WTC11 (cell line): ENCODE measurements at regions not wholly inside any gene's neighbourhood (a gene's known extent, or its start where the extent isn't known, plus 50 kb on each side); places are given as distances from the start of the nearest gene placed in this dataset.

Source experiments
- ATAC-seq: fragments of 200-7000 bp; cut with Tn5 transposase; 2 replicates; pipeline ENCODE4 v1.10.0; 2021; ENCODE audit warnings: mild to moderate bottlenecking, moderate library complexity
- CTCF ChIA-PET: fragments of 300-600 bp; sonication (Branson Sonifier 250); formaldehyde crosslinking; loops from one replicate; lab custom pipeline; 2021; ENCODE audit warnings: antibody characterized with exemption; lab: Charles Lee
- POLR2A ChIA-PET: fragments of 350-600 bp; sonication (Branson Sonifier 250); formaldehyde crosslinking; loops from one replicate; lab custom pipeline; 2021; ENCODE audit warnings: antibody characterized with exemption; lab: Charles Lee
- DNase-seq: peaks from one replicate; pipeline ENCODE4 v3.0.0; 2021; ENCODE audit warnings: low spot score
- H3K27ac Mint-ChIP-seq: 2 replicates; pipeline ENCODE4 v1.8.0; 2021; ENCODE audit warnings: mixed read lengths
- H3K27me3 Mint-ChIP-seq: 2 replicates; pipeline ENCODE4 v1.8.0; 2021; ENCODE audit warnings: low read depth, mild to moderate bottlenecking, moderate library complexity, mixed read lengths
- H3K36me3 Mint-ChIP-seq: 2 replicates; pipeline ENCODE4 v1.8.0; 2021; ENCODE audit warnings: mixed read lengths
- H3K4me1 Mint-ChIP-seq: 2 replicates; pipeline ENCODE4 v1.8.0; 2022; ENCODE audit warnings: mixed read lengths
- H3K4me3 Mint-ChIP-seq: 2 replicates; pipeline ENCODE4 v1.8.0; 2021; ENCODE audit warnings: mild to moderate bottlenecking, moderate library complexity, mixed read lengths
- H3K9me3 Mint-ChIP-seq: 2 replicates; pipeline ENCODE4 v1.8.0; 2021; ENCODE audit warnings: mixed read lengths
- CREB1 ChIP-seq: sonication (generic); formaldehyde crosslinking; IDR thresholded peaks from 2 replicates; pipeline ENCODE4 v1.8.0; 2023; ENCODE audit warnings: mild to moderate bottlenecking, missing genetic modification reagents
- ELF4 ChIP-seq: sonication (generic); formaldehyde crosslinking; IDR thresholded peaks from 2 replicates; pipeline ENCODE4 v1.8.1; 2022; ENCODE audit warnings: low read depth, mild to moderate bottlenecking, moderate library complexity, missing genetic modification reagents
- GABPB1 ChIP-seq: sonication (generic); formaldehyde crosslinking; IDR thresholded peaks from 2 replicates; pipeline ENCODE4 v1.8.1; 2023; ENCODE audit warnings: mild to moderate bottlenecking, missing genetic modification reagents
- IRF2 ChIP-seq: sonication (generic); formaldehyde crosslinking; IDR thresholded peaks from 2 replicates; pipeline ENCODE4 v1.8.0; 2022; ENCODE audit warnings: low read depth, missing genetic modification reagents, borderline replicate concordance
- JAZF1 ChIP-seq: fragments of 250-450 bp; sonication (Bioruptor Pico); IDR thresholded peaks from 2 replicates; pipeline ENCODE4 v1.9.0; 2021; ENCODE audit warnings: moderate library complexity, mild to moderate bottlenecking, inconsistent platforms
- JUN ChIP-seq: sonication (generic); formaldehyde crosslinking; IDR thresholded peaks from 2 replicates; pipeline ENCODE4 v1.8.0; 2023; ENCODE audit warnings: mild to moderate bottlenecking, missing genetic modification reagents
- NFATC4 ChIP-seq: fragments of 250-450 bp; sonication (Bioruptor Pico); IDR thresholded peaks from 2 replicates; pipeline ENCODE4 v1.9.0; 2021; ENCODE audit warnings: mild to moderate bottlenecking
- NFE2L1 ChIP-seq: sonication (generic); formaldehyde crosslinking; IDR thresholded peaks from 2 replicates; pipeline ENCODE4 v1.8.1; 2023; ENCODE audit warnings: missing genetic modification reagents
- PRRX2 ChIP-seq: fragments of 250-450 bp; sonication (Bioruptor Pico); IDR thresholded peaks from 2 replicates; pipeline ENCODE4 v1.8.0; 2021; ENCODE audit warnings: mild to moderate bottlenecking
- SMAD3 ChIP-seq: sonication (generic); formaldehyde crosslinking; IDR thresholded peaks from 2 replicates; pipeline ENCODE4 v1.8.0; 2022; ENCODE audit warnings: missing genetic modification reagents, mild to moderate bottlenecking, borderline replicate concordance
- SMAD4 ChIP-seq: sonication (generic); formaldehyde crosslinking; IDR thresholded peaks from 2 replicates; pipeline ENCODE4 v1.8.0; 2022; ENCODE audit warnings: mild to moderate bottlenecking, missing genetic modification reagents
- SOX15 ChIP-seq: fragments of 250-450 bp; sonication (Bioruptor Pico); IDR thresholded peaks from 2 replicates; pipeline ENCODE4 v1.9.0; 2021; ENCODE audit warnings: mild to moderate bottlenecking
- TEAD1 ChIP-seq: sonication (generic); formaldehyde crosslinking; IDR thresholded peaks from 2 replicates; pipeline ENCODE4 v1.8.0; 2022; ENCODE audit warnings: mild to moderate bottlenecking, missing genetic modification reagents
- ZNF121 ChIP-seq: sonication (generic); formaldehyde crosslinking; IDR thresholded peaks from 2 replicates; pipeline ENCODE4 v1.8.0; 2023; ENCODE audit warnings: missing genetic modification reagents
- ZNF396 ChIP-seq: fragments of 250-450 bp; sonication (Bioruptor Pico); IDR thresholded peaks from 2 replicates; pipeline ENCODE4 v1.8.0; 2021; ENCODE audit warnings: mild to moderate bottlenecking, moderate library complexity, borderline replicate concordance
- TF ChIP-seq, protein P1 (sequence below): sonication (generic); formaldehyde crosslinking; conservative IDR thresholded peaks from 2 replicates; pipeline ENCODE4 v1.8.1; 2022; ENCODE audit warnings: mild to moderate bottlenecking, missing genetic modification reagents
- TF ChIP-seq, protein P2 (sequence below): sonication (generic); formaldehyde crosslinking; IDR thresholded peaks from 2 replicates; pipeline ENCODE4 v1.8.1; 2023; ENCODE audit warnings: mild to moderate bottlenecking, moderate library complexity, missing genetic modification reagents
- TF ChIP-seq, protein P3 (sequence below): sonication (generic); formaldehyde crosslinking; IDR thresholded peaks from 2 replicates; pipeline ENCODE4 v1.8.1; 2023; ENCODE audit warnings: mild to moderate bottlenecking, missing genetic modification reagents, borderline replicate concordance
- TF ChIP-seq, protein P4 (sequence below): sonication (generic); formaldehyde crosslinking; IDR thresholded peaks from 2 replicates; pipeline ENCODE4 v1.8.1; 2023; ENCODE audit warnings: mild to moderate bottlenecking, missing genetic modification reagents, moderate library complexity
- TF ChIP-seq, protein P5 (sequence below): sonication (generic); formaldehyde crosslinking; IDR thresholded peaks from 2 replicates; pipeline ENCODE4 v1.8.1; 2023; ENCODE audit warnings: mild to moderate bottlenecking, missing genetic modification reagents
- TF ChIP-seq, protein P6 (sequence below): sonication (generic); formaldehyde crosslinking; IDR thresholded peaks from 2 replicates; pipeline ENCODE4 v1.8.0; 2023; ENCODE audit warnings: missing genetic modification reagents, mild to moderate bottlenecking, borderline replicate concordance

DNA sequence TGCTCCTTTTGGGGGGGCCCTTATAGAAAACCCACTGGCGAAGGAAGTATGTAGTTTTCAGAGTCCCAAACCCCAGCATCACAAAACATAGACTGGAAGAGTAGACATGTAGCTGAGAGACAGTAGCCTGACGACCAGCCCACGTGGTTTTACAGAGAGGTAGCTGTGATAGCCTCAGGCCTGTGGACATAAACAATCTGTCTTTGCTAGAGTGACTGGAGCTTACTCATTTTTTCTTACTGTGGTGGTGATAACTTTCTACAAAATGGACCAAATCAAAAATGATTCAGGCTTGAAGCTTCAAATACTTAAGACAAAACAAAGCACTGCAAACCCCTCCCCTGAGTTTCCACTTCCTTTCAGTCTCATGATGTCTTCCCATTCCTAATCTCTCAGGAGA lies 497.0 kb downstream of the RWDD3 start:
- Mint-ChIP-seq H3K27me3 (no peaks in the 10 kb centered on the region), H3K27ac (no peak overlapping the region), H3K4me1 (no peaks in the 10 kb centered on the region), H3K4me3 (no peak overlapping the region), H3K9me3 (peaks cover 18% of the 10 kb centered on the region), H3K36me3 (no peaks in the 10 kb centered on the region)
- CTCF ChIA-PET = no interaction called here
- DNase-seq (no peak), ATAC-seq (no peak)
- POLR2A ChIA-PET = no interaction called here
- TF ChIP-seq, protein P1, sequence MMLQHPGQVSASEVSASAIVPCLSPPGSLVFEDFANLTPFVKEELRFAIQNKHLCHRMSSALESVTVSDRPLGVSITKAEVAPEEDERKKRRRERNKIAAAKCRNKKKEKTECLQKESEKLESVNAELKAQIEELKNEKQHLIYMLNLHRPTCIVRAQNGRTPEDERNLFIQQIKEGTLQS (CRISPR knock-in tag) = no peak
- no peak for TF ChIP-seq GABPB1 (CRISPR knock-in tag)
- TF ChIP-seq JAZF1 (CRISPR knock-in tag) = no peak

DNA sequence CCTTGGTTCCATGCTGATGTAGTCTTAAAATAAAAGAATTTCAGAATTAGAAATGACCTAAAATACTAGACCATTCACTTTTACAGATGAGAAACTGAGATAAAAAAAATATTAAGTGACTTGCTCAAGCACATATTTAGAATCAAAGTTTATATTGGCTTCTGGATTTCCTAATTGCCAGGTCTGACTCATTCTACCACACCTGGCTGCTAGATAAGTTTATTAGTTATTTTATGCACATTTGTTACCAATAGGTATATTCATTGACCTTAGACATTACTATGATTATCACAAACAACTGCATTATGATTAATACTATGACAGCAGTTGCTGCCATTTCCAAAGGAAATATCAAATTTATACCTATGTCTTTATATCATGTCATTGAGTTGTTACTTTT lies 497.5 kb downstream of the RWDD3 start:
- ChIA-PET CTCF (no interaction called here), POLR2A (no interaction called here)
- H3K9me3 Mint-ChIP-seq = peaks cover 20% of the 10 kb centered on the region
- no peak overlapping the region for H3K4me3 Mint-ChIP-seq
- ATAC-seq = no peak
- TF ChIP-seq TEAD1 (CRISPR knock-in tag) (no peak), ZNF396 (CRISPR knock-in tag) (no peak), SMAD3 (no peak), JUN (CRISPR knock-in tag) (no peak), SOX15 (CRISPR knock-in tag) (no peak)
- TF ChIP-seq, protein P2, sequence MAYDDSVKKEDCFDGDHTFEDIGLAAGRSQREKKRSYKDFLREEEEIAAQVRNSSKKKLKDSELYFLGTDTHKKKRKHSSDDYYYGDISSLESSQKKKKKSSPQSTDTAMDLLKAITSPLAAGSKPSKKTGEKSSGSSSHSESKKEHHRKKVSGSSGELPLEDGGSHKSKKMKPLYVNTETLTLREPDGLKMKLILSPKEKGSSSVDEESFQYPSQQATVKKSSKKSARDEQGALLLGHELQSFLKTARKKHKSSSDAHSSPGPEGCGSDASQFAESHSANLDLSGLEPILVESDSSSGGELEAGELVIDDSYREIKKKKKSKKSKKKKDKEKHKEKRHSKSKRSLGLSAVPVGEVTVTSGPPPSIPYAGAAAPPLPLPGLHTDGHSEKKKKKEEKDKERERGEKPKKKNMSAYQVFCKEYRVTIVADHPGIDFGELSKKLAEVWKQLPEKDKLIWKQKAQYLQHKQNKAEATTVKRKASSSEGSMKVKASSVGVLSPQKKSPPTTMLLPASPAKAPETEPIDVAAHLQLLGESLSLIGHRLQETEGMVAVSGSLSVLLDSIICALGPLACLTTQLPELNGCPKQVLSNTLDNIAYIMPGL = no peak
- TF ChIP-seq, protein P3, sequence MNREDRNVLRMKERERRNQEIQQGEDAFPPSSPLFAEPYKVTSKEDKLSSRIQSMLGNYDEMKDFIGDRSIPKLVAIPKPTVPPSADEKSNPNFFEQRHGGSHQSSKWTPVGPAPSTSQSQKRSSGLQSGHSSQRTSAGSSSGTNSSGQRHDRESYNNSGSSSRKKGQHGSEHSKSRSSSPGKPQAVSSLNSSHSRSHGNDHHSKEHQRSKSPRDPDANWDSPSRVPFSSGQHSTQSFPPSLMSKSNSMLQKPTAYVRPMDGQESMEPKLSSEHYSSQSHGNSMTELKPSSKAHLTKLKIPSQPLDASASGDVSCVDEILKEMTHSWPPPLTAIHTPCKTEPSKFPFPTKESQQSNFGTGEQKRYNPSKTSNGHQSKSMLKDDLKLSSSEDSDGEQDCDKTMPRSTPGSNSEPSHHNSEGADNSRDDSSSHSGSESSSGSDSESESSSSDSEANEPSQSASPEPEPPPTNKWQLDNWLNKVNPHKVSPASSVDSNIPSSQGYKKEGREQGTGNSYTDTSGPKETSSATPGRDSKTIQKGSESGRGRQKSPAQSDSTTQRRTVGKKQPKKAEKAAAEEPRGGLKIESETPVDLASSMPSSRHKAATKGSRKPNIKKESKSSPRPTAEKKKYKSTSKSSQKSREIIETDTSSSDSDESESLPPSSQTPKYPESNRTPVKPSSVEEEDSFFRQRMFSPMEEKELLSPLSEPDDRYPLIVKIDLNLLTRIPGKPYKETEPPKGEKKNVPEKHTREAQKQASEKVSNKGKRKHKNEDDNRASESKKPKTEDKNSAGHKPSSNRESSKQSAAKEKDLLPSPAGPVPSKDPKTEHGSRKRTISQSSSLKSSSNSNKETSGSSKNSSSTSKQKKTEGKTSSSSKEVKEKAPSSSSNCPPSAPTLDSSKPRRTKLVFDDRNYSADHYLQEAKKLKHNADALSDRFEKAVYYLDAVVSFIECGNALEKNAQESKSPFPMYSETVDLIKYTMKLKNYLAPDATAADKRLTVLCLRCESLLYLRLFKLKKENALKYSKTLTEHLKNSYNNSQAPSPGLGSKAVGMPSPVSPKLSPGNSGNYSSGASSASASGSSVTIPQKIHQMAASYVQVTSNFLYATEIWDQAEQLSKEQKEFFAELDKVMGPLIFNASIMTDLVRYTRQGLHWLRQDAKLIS (CRISPR knock-in tag) = no peak
- no peak overlapping the region for H3K27ac Mint-ChIP-seq
- DNase-seq = no peak
- H3K4me1 Mint-ChIP-seq = no peaks in the 10 kb centered on the region
- H3K27me3 Mint-ChIP-seq = no peaks in the 10 kb centered on the region
- no peaks in the 10 kb centered on the region for H3K36me3 Mint-ChIP-seq

DNA sequence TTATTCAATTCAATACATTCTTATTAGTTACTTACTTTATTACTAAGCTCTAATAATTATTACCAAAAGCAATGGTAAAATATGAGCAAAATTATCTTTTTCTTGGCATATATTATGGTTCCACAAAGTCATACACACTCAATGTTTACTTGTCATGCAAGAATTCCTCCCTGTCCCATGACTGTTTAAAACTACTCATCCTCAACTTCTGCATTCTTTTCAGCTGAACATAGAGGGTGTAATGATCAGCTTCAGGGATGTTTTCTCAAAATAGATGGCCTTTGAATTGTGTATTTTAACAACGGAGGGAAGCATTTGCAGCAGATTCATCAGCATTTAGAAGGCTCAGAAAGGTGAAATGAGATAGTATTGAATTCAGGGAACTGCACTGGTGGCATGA lies 499.0 kb downstream of the RWDD3 start:
- DNase-seq = no peak
- Mint-ChIP-seq H3K27me3 (no peaks in the 10 kb centered on the region), H3K27ac (no peak overlapping the region), H3K4me3 (no peak overlapping the region), H3K9me3 (peaks cover 22% of the 10 kb centered on the region), H3K4me1 (no peaks in the 10 kb centered on the region), H3K36me3 (peaks cover 11% of the 10 kb centered on the region)
- CTCF ChIA-PET = no interaction called here
- ATAC-seq = no peak
- POLR2A ChIA-PET = no interaction called here
- no peak for TF ChIP-seq JAZF1 (CRISPR knock-in tag)
- TF ChIP-seq, protein P4, sequence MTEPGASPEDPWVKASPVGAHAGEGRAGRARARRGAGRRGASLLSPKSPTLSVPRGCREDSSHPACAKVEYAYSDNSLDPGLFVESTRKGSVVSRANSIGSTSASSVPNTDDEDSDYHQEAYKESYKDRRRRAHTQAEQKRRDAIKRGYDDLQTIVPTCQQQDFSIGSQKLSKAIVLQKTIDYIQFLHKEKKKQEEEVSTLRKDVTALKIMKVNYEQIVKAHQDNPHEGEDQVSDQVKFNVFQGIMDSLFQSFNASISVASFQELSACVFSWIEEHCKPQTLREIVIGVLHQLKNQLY (CRISPR knock-in tag) = no peak
- TF ChIP-seq, protein P5, sequence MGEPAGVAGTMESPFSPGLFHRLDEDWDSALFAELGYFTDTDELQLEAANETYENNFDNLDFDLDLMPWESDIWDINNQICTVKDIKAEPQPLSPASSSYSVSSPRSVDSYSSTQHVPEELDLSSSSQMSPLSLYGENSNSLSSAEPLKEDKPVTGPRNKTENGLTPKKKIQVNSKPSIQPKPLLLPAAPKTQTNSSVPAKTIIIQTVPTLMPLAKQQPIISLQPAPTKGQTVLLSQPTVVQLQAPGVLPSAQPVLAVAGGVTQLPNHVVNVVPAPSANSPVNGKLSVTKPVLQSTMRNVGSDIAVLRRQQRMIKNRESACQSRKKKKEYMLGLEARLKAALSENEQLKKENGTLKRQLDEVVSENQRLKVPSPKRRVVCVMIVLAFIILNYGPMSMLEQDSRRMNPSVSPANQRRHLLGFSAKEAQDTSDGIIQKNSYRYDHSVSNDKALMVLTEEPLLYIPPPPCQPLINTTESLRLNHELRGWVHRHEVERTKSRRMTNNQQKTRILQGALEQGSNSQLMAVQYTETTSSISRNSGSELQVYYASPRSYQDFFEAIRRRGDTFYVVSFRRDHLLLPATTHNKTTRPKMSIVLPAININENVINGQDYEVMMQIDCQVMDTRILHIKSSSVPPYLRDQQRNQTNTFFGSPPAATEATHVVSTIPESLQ = no peak
- TF ChIP-seq SMAD4 (CRISPR knock-in tag) = no peak
- TF ChIP-seq ELF4 = no peak
- TF ChIP-seq, protein P1 (CRISPR knock-in tag) = no peak
- no peak for TF ChIP-seq CREB1 (CRISPR knock-in tag)
- no peak for TF ChIP-seq PRRX2
- no peak for TF ChIP-seq NFE2L1
- TF ChIP-seq, protein P6, sequence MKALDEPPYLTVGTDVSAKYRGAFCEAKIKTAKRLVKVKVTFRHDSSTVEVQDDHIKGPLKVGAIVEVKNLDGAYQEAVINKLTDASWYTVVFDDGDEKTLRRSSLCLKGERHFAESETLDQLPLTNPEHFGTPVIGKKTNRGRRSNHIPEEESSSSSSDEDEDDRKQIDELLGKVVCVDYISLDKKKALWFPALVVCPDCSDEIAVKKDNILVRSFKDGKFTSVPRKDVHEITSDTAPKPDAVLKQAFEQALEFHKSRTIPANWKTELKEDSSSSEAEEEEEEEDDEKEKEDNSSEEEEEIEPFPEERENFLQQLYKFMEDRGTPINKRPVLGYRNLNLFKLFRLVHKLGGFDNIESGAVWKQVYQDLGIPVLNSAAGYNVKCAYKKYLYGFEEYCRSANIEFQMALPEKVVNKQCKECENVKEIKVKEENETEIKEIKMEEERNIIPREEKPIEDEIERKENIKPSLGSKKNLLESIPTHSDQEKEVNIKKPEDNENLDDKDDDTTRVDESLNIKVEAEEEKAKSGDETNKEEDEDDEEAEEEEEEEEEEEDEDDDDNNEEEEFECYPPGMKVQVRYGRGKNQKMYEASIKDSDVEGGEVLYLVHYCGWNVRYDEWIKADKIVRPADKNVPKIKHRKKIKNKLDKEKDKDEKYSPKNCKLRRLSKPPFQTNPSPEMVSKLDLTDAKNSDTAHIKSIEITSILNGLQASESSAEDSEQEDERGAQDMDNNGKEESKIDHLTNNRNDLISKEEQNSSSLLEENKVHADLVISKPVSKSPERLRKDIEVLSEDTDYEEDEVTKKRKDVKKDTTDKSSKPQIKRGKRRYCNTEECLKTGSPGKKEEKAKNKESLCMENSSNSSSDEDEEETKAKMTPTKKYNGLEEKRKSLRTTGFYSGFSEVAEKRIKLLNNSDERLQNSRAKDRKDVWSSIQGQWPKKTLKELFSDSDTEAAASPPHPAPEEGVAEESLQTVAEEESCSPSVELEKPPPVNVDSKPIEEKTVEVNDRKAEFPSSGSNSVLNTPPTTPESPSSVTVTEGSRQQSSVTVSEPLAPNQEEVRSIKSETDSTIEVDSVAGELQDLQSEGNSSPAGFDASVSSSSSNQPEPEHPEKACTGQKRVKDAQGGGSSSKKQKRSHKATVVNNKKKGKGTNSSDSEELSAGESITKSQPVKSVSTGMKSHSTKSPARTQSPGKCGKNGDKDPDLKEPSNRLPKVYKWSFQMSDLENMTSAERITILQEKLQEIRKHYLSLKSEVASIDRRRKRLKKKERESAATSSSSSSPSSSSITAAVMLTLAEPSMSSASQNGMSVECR (CRISPR knock-in tag) = no peak
- no peak for TF ChIP-seq NFATC4 (CRISPR knock-in tag)
- no peak for TF ChIP-seq IRF2 (CRISPR knock-in tag)
- TF ChIP-seq SMAD3 = no peak
- no peak for TF ChIP-seq ZNF121 (CRISPR knock-in tag)
